ENCODE measurements at regions not wholly inside any gene's neighbourhood (a gene's known extent, or its start where the extent isn't known, plus 50 kb on each side); places are given as distances from the start of the nearest gene placed in this dataset.

DNA sequence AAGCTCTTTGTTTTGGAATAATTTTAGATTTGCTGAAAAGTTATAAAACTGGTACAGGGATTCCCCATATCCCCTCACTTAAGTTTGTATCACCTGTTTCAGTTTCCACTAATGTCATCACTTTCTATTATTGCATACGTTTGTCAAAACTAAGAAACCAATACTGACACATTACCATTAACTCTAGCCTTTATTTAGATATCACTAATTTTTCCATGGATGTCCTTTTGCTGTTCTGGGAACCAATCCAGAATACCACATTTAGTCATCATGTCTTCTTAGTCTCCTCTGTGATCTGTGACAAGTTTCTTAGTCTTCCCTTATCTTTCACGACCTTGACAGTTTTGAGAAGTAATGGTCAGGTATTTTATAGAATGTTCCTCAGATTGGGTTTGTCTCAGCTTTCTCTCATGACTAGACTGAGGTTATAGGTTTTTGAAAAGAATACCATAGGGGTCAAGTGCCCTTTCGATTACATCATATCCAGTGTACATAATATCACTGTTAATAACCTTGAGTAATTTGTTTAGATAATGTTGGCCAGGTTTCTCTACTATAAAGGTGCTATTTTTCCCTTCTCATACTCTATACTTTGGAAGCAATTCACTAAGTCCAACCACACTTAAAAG, 51.9 kb upstream of the NMUR2 start:
- intact Hi-C loops (cut with micrococcal nuclease) = no loop called here
- ChIA-PET POLR2A (ENCODE audit: partially characterized antibody) (no interaction called here), CTCF (ENCODE audit: partially characterized antibody) (interaction anchor here (0.7 kb wide), 1 partner anchor 1064 kb away, joined by 3 read pairs; no protein-coding TSS in a partner anchor)
- Mint-ChIP-seq H3K27ac (no peak overlapping the region), H3K4me1 (no peaks in the 10 kb centered on the region), H3K27me3 (peaks cover 1 to 11% of the 10 kb centered on the region in 2 donors), H3K4me3 (no peak overlapping the region), H3K36me3 (no peaks in the 10 kb centered on the region), H3K9me3 (peaks cover 0 to 3% (median 0%) of the 10 kb centered on the region in 8 donors)
- no peaks in the 10 kb centered on the region for H3K36me3 ChIP-seq (ENCODE audit: insufficient read depth, low read length)
- no peak for DNase-seq
- H3K4me1 ChIP-seq (ENCODE audit: insufficient read depth, low read length) = no peaks in the 10 kb centered on the region
- no peaks in the 10 kb centered on the region for H3K27me3 ChIP-seq (ENCODE audit: insufficient read depth, low read length)
- no peaks in the 10 kb centered on the region for H3K9me3 ChIP-seq (ENCODE audit: control insufficient read depth in 1 of 2, low read length in 2 of 2)
- no peak overlapping the region for H3K4me3 ChIP-seq (ENCODE audit: low read length in 2 of 2)
- H3K27ac ChIP-seq (ENCODE audit: low read depth, low read length) = no peak overlapping the region

- no peaks in the 10 kb centered on the region for H3K9me3 ChIP-seq (ENCODE audit: control insufficient read depth in 1 of 2, low read length in 2 of 2)
These were observed 57.1 kb upstream of the NMUR2 start for GRCh38 chr5:152462021-152462721.

DNA sequence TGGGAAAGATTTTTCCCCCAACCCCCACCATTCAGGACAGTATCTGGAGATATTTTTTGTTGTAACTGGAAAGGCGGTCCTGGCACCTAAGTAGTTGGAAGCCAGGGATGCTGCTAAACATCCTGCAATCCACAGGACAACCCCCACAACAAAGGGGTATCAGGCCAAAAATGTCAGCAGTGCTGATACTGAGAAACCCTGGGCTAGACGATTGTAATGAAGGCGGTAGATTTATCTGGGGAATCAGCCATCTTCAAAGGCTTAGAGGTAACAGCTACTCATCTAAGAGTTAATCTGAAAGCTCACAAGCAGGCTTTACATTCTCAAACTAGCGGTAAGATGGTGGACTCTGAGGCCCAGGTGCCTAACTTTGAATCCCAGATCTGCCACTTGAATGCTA, 59.0 kb upstream of the NMUR2 start:
- Histone ChIP-seq H3K27ac (ENCODE audit: low read depth, low read length) (no peak overlapping the region), H3K4me3 (ENCODE audit: low read length in 2 of 2) (no peak overlapping the region), H3K4me1 (ENCODE audit: insufficient read depth, low read length) (no peaks in the 10 kb centered on the region), H3K9me3 (ENCODE audit: control insufficient read depth in 1 of 2, low read length in 2 of 2) (no peaks in the 10 kb centered on the region), H3K27me3 (ENCODE audit: insufficient read depth, low read length) (no peaks in the 10 kb centered on the region), H3K36me3 (ENCODE audit: insufficient read depth, low read length) (no peaks in the 10 kb centered on the region)
- no peak for DNase-seq
- Mint-ChIP-seq H3K9me3 (peaks cover 0 to 4% (median 0%) of the 10 kb centered on the region in 8 donors), H3K27me3 (peaks cover 5 to 7% of the 10 kb centered on the region in 2 donors), H3K36me3 (no peaks in the 10 kb centered on the region), H3K27ac (no peak overlapping the region), H3K4me1 (peaks cover 0 to 6% (median under 1%) of the 10 kb centered on the region in 4 donors), H3K4me3 (no peak overlapping the region)
- ChIA-PET POLR2A (ENCODE audit: partially characterized antibody) (no interaction called here), CTCF (ENCODE audit: partially characterized antibody) (no interaction called here)
- intact Hi-C loops (cut with micrococcal nuclease) = no loop called here

More at GRCh38 chr5:152462021-152462721, 57.1 kb upstream of the NMUR2 start:
- POLR2A ChIA-PET (ENCODE audit: partially characterized antibody) = no interaction called here
- no peaks in the 10 kb centered on the region for H3K27me3 ChIP-seq (ENCODE audit: insufficient read depth, low read length)
- H3K4me1 ChIP-seq (ENCODE audit: insufficient read depth, low read length) = no peaks in the 10 kb centered on the region
- intact Hi-C loops (cut with micrococcal nuclease) = no loop called here
- no peak overlapping the region for H3K4me3 ChIP-seq (ENCODE audit: low read length in 2 of 2)
- Mint-ChIP-seq H3K27ac (peak overlapping the region in 1 of 7 donors; percentile 13), H3K4me1 (peaks cover 0 to 6% (median under 1%) of the 10 kb centered on the region in 4 donors), H3K27me3 (peaks cover 5 to 9% of the 10 kb centered on the region in 2 donors), H3K4me3 (no peak overlapping the region), H3K9me3 (peaks cover 0 to 4% (median 0%) of the 10 kb centered on the region in 8 donors), H3K36me3 (no peaks in the 10 kb centered on the region)
- CTCF ChIA-PET (ENCODE audit: partially characterized antibody) = no interaction called here
- H3K36me3 ChIP-seq (ENCODE audit: insufficient read depth, low read length) = no peaks in the 10 kb centered on the region
- no peak overlapping the region for H3K27ac ChIP-seq (ENCODE audit: low read depth, low read length)
- DNase-seq = no peak

DNA sequence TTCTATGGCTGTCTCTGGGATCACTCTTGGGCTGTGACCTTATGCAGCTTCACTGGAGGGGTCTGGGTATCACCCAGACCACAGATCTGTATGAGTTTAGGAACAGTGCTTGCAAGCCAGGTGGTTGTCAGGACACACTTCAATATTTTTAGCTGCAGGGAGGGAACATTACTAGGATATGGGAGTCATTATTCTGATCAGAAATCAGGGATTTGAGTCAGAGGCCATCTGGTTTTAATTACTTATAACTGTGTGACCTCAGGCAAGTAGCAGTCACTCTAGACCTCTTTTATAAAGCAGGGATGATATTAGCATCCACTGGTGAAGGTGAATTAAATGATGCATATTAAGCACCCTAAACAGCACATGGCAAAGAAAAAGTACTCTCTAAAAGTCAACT, 60.1 kb upstream of the NMUR2 start:
- peaks cover 0 to 6% (median under 1%) of the 10 kb centered on the region in 4 donors for H3K4me1 Mint-ChIP-seq
- no peak for DNase-seq
- H3K4me3 Mint-ChIP-seq = no peak overlapping the region
- intact Hi-C loops (cut with micrococcal nuclease) = no loop called here
- no peaks in the 10 kb centered on the region for H3K36me3 ChIP-seq (ENCODE audit: insufficient read depth, low read length)
- CTCF ChIA-PET (ENCODE audit: partially characterized antibody) = no interaction called here
- H3K36me3 Mint-ChIP-seq = no peaks in the 10 kb centered on the region
- H3K27me3 ChIP-seq (ENCODE audit: insufficient read depth, low read length) = no peaks in the 10 kb centered on the region
- no peaks in the 10 kb centered on the region for H3K9me3 ChIP-seq (ENCODE audit: control insufficient read depth in 1 of 2, low read length in 2 of 2)
- H3K27ac Mint-ChIP-seq = no peak overlapping the region
- peaks cover 0 to 4% (median 0%) of the 10 kb centered on the region in 8 donors for H3K9me3 Mint-ChIP-seq
- no peak overlapping the region for H3K4me3 ChIP-seq (ENCODE audit: low read length in 2 of 2)
- peaks cover 5 to 7% of the 10 kb centered on the region in 2 donors for H3K27me3 Mint-ChIP-seq
- POLR2A ChIA-PET (ENCODE audit: partially characterized antibody) = no interaction called here
- H3K27ac ChIP-seq (ENCODE audit: low read depth, low read length) = no peak overlapping the region
- H3K4me1 ChIP-seq (ENCODE audit: insufficient read depth, low read length) = no peaks in the 10 kb centered on the region

GRCh38 chr5:152466085-152466745, 61.1 kb upstream of the NMUR2 start:
- Mint-ChIP-seq H3K27me3 (peaks cover 5 to 7% of the 10 kb centered on the region in 2 donors), H3K27ac (no peak overlapping the region), H3K4me1 (peaks cover 0 to 6% (median under 1%) of the 10 kb centered on the region in 4 donors), H3K36me3 (no peaks in the 10 kb centered on the region), H3K4me3 (no peak overlapping the region), H3K9me3 (peaks cover 0 to 4% (median 0%) of the 10 kb centered on the region in 8 donors)
- no peak for DNase-seq
- CTCF ChIA-PET (ENCODE audit: partially characterized antibody) = no interaction called here
- Histone ChIP-seq H3K4me1 (ENCODE audit: insufficient read depth, low read length) (no peaks in the 10 kb centered on the region), H3K4me3 (ENCODE audit: low read length in 2 of 2) (no peak overlapping the region), H3K27ac (ENCODE audit: low read depth, low read length) (no peak overlapping the region), H3K9me3 (ENCODE audit: control insufficient read depth in 1 of 2, low read length in 2 of 2) (no peaks in the 10 kb centered on the region), H3K27me3 (ENCODE audit: insufficient read depth, low read length) (no peaks in the 10 kb centered on the region), H3K36me3 (ENCODE audit: insufficient read depth, low read length) (no peaks in the 10 kb centered on the region)
- POLR2A ChIA-PET (ENCODE audit: partially characterized antibody) = no interaction called here
- intact Hi-C loops (cut with micrococcal nuclease) = no loop called here

DNA sequence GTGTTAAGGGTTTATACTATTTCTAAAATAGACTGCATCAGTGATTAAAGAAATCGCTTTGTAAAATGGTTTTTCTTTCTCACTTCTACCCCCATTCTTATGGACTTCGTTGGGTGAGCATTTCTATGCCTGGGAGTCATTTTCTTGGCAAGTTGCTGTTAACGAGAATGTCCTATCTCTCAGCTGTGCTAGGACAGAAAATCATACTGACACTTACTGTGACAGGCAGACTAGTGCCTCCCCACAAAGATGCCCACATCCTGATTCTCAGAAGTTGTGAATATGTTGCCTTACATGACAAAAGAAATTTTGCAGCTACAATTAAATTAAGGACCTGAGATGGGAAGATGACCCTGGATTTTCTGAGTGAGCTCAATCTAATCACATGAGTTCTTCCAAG, 65.1 kb upstream of the NMUR2 start:
- no peak for DNase-seq
- Histone ChIP-seq H3K9me3 (ENCODE audit: control insufficient read depth in 1 of 2, low read length in 2 of 2) (no peaks in the 10 kb centered on the region), H3K36me3 (ENCODE audit: insufficient read depth, low read length) (no peaks in the 10 kb centered on the region), H3K27ac (ENCODE audit: low read depth, low read length) (no peak overlapping the region), H3K4me3 (ENCODE audit: low read length in 2 of 2) (no peak overlapping the region), H3K4me1 (ENCODE audit: insufficient read depth, low read length) (no peaks in the 10 kb centered on the region), H3K27me3 (ENCODE audit: insufficient read depth, low read length) (no peaks in the 10 kb centered on the region)
- Mint-ChIP-seq H3K9me3 (no peaks in the 10 kb centered on the region), H3K27ac (no peak overlapping the region), H3K4me1 (no peaks in the 10 kb centered on the region), H3K36me3 (no peaks in the 10 kb centered on the region), H3K4me3 (no peak overlapping the region), H3K27me3 (peaks cover 7 to 12% of the 10 kb centered on the region in 2 donors)
- ChIA-PET POLR2A (ENCODE audit: partially characterized antibody) (no interaction called here), CTCF (ENCODE audit: partially characterized antibody) (no interaction called here)
- intact Hi-C loops (cut with micrococcal nuclease) = no loop called here

DNA sequence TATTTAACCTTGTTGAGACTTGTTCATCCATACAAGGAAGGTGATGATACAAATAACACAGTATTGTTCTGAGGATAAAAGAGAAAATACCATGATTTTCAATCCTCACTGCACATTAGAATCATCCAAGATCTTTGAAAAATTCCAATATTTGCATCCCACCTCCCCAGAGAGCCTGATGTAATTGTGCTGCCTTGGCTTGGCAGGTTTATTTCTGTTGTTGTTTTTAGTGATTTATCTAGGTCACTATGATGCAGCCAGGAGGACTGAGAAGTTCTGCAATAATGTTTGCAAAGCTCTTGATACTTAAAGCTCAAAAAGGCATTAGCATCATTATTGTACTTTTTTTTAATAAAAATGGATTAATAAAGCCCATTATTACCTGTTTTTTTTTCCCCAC, 67.0 kb upstream of the NMUR2 start:
- CTCF ChIA-PET (ENCODE audit: partially characterized antibody) = no interaction called here

More for the DNA sequence above, 67.0 kb upstream of the NMUR2 start:
- Histone ChIP-seq H3K27me3 (ENCODE audit: insufficient read depth, low read length) (no peaks in the 10 kb centered on the region), H3K27ac (ENCODE audit: low read depth, low read length) (no peak overlapping the region), H3K4me1 (ENCODE audit: insufficient read depth, low read length) (no peaks in the 10 kb centered on the region), H3K9me3 (ENCODE audit: control insufficient read depth in 1 of 2, low read length in 2 of 2) (no peaks in the 10 kb centered on the region), H3K36me3 (ENCODE audit: insufficient read depth, low read length) (no peaks in the 10 kb centered on the region), H3K4me3 (ENCODE audit: low read length in 2 of 2) (no peak overlapping the region)
- DNase-seq = no peak
- intact Hi-C loops (cut with micrococcal nuclease) = no loop called here
- Mint-ChIP-seq H3K27me3 (peaks cover 7 to 11% of the 10 kb centered on the region in 2 donors), H3K36me3 (no peaks in the 10 kb centered on the region), H3K27ac (no peak overlapping the region), H3K4me3 (no peak overlapping the region), H3K9me3 (no peaks in the 10 kb centered on the region), H3K4me1 (no peaks in the 10 kb centered on the region)
- POLR2A ChIA-PET (ENCODE audit: partially characterized antibody) = no interaction called here
